ENCODE measurements at regions not wholly inside any gene's neighbourhood (a gene's known extent, or its start where the extent isn't known, plus 50 kb on each side); places are given as distances from the start of the nearest gene placed in this dataset.

DNA sequence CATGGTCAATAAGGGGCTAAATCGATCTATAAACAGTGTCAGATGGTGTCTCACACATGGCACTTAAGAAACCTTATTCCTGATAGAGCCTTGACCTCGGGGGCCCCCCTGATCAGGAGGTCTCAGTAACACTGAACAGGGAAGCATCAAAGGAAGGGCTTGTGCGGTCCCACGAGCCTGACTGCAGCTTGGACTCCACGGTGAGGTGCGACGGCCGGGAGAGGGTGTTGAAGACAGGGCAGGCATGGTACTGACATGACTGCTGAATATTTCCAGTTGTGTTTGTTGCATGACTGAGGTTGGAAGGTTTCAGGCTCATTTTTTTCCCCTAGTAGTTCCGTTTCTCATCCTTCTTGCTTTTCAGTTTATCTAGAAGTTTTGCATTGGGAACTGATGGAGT, 107.1 kb upstream of the JAG1 start:
- TF ChIP-seq, protein P1, sequence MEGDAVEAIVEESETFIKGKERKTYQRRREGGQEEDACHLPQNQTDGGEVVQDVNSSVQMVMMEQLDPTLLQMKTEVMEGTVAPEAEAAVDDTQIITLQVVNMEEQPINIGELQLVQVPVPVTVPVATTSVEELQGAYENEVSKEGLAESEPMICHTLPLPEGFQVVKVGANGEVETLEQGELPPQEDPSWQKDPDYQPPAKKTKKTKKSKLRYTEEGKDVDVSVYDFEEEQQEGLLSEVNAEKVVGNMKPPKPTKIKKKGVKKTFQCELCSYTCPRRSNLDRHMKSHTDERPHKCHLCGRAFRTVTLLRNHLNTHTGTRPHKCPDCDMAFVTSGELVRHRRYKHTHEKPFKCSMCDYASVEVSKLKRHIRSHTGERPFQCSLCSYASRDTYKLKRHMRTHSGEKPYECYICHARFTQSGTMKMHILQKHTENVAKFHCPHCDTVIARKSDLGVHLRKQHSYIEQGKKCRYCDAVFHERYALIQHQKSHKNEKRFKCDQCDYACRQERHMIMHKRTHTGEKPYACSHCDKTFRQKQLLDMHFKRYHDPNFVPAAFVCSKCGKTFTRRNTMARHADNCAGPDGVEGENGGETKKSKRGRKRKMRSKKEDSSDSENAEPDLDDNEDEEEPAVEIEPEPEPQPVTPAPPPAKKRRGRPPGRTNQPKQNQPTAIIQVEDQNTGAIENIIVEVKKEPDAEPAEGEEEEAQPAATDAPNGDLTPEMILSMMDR (IDR thresholded peaks at IDR 0.05; ENCODE audit: borderline replicate concordance) = no peak
- Histone ChIP-seq H3K27ac (replicated peaks) (no peak overlapping the region), H3K9me3 (replicated peaks) (no peaks in the 10 kb centered on the region), H3K4me3 (no peak overlapping the region), H3K27me3 (ENCODE audit: low read depth) (no peaks in the 10 kb centered on the region), H3K4me1 (peaks cover 10% of the 10 kb centered on the region), H3K36me3 (no peaks in the 10 kb centered on the region)
- intact Hi-C loops (cut with micrococcal nuclease) = no loop called here
- DNase-seq = no peak

GRCh38 chr20:10781526-10781925, 107.7 kb upstream of the JAG1 start:
- Histone ChIP-seq H3K9me3 (replicated peaks) (no peaks in the 10 kb centered on the region), H3K27me3 (ENCODE audit: low read depth) (no peaks in the 10 kb centered on the region), H3K4me3 (no peak overlapping the region), H3K27ac (replicated peaks) (no peak overlapping the region), H3K4me1 (peaks cover 10% of the 10 kb centered on the region), H3K36me3 (no peaks in the 10 kb centered on the region)
- TF ChIP-seq, protein P1 (IDR thresholded peaks at IDR 0.05; ENCODE audit: borderline replicate concordance) = no peak
- intact Hi-C loops (cut with micrococcal nuclease) = no loop called here
- no peak for DNase-seq

- TF ChIP-seq, protein P1 (IDR thresholded peaks at IDR 0.05; ENCODE audit: borderline replicate concordance) = no peak
- Histone ChIP-seq H3K4me3 (no peak overlapping the region), H3K4me1 (peaks cover 10% of the 10 kb centered on the region), H3K36me3 (no peaks in the 10 kb centered on the region), H3K9me3 (replicated peaks) (no peaks in the 10 kb centered on the region), H3K27ac (replicated peaks) (no peak overlapping the region), H3K27me3 (ENCODE audit: low read depth) (no peaks in the 10 kb centered on the region)
- intact Hi-C loops (cut with micrococcal nuclease) = no loop called here
- no peak for DNase-seq
These were observed 110.1 kb upstream of the JAG1 start for GRCh38 chr20:10783707-10784553.

DNA sequence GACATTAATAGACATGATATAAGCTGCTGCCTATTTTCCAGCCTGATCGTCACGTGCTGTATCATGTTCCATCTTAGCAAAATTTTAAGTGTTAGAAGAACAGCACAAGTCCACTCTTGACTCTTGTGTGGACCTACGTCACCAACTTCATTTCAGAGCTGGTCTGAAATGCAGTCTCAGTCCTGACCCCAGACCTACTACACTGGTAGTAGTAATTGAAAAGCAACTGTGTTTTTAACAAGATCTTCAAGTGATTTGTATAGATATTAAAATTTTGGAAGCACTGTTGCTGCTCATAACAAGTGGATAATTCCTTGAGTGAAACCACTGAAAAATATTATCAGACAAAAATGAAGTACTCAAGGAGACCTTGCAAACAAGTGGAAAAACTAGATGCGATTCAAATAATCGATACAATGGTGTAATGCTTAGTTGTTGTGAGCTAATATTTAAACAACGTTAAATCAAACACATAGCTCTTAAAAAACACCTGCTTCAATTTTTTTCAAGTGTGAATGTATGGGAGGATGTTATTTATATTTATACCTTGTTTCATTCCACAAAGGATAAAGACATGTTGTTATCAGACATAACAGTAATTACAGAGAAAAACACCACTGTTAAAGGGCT, 110.9 kb upstream of the JAG1 start:
- peaks cover 10% of the 10 kb centered on the region for H3K4me1 ChIP-seq
- DNase-seq = no peak
- H3K9me3 ChIP-seq (replicated peaks) = no peaks in the 10 kb centered on the region
- intact Hi-C loops (cut with micrococcal nuclease) = no loop called here
- no peak overlapping the region for H3K27ac ChIP-seq (replicated peaks)
- no peaks in the 10 kb centered on the region for H3K27me3 ChIP-seq (ENCODE audit: low read depth)
- no peaks in the 10 kb centered on the region for H3K36me3 ChIP-seq
- TF ChIP-seq, protein P1 (IDR thresholded peaks at IDR 0.05; ENCODE audit: borderline replicate concordance) = no peak
- H3K4me3 ChIP-seq = no peak overlapping the region

DNA sequence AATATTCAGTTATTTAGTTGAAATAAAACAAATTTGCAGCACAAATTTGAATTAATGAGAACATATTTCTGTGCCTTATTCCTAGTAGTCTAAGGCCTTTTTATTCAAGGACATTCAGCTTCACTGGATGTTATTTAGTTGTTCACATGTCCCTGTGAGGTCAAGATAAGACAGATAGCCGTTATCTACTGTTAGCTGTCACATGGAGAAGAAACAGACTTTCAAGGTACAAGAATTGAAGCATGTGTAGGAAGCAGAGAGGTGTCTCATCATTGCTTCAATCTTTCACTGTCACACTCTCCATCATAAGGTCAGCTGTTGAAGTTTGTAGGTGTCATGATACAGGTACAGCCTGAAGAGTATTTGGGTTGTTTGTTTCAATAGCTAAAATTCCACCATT, 112.9 kb upstream of the JAG1 start:
- Histone ChIP-seq H3K4me3 (no peak overlapping the region), H3K4me1 (peaks cover 10% of the 10 kb centered on the region), H3K27me3 (ENCODE audit: low read depth) (no peaks in the 10 kb centered on the region), H3K9me3 (replicated peaks) (no peaks in the 10 kb centered on the region), H3K27ac (replicated peaks) (no peak overlapping the region), H3K36me3 (no peaks in the 10 kb centered on the region)
- no peak for DNase-seq
- intact Hi-C loops (cut with micrococcal nuclease) = no loop called here
- TF ChIP-seq, protein P1 (IDR thresholded peaks at IDR 0.05; ENCODE audit: borderline replicate concordance) = no peak
